GM20000 (cell line): ENCODE measurements at regions not wholly inside any gene's neighbourhood (a gene's known extent, or its start where the extent isn't known, plus 50 kb on each side); places are given as distances from the start of the nearest gene placed in this dataset.

Source experiments
- DNase-seq: peaks from one replicate; pipeline ENCODE4 v3.0.0; 2012; ENCODE audit warnings: low spot score
- TF ChIP-seq, protein P1 (sequence below): IDR thresholded peaks from 2 replicates; pipeline ENCODE4 v1.5.1; 2012; ENCODE audit warnings: mild to moderate bottlenecking, control low read depth; ENCODE audit errors: extremely low read depth, missing control alignments

DNA sequence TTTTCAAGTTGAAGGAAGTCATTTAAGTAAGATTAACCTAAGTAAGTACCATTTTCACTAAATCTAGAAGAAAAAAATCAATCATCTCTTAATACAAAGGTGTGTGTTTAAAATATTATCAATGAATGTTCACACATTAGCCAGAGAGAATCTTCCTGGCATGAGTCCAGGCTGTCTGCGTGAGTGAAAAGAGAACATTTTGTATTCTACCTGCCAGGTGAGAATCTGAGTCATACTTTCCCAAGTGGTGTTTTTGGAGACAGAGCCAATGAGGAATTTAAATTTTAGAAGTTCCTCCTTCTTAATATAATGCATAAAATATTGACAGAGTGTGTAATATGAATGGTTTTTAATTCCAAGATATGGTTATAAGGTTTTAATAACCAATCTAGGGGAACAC lies 371.8 kb upstream of the NR3C2 start:
- no peak for DNase-seq
- TF ChIP-seq, protein P1, sequence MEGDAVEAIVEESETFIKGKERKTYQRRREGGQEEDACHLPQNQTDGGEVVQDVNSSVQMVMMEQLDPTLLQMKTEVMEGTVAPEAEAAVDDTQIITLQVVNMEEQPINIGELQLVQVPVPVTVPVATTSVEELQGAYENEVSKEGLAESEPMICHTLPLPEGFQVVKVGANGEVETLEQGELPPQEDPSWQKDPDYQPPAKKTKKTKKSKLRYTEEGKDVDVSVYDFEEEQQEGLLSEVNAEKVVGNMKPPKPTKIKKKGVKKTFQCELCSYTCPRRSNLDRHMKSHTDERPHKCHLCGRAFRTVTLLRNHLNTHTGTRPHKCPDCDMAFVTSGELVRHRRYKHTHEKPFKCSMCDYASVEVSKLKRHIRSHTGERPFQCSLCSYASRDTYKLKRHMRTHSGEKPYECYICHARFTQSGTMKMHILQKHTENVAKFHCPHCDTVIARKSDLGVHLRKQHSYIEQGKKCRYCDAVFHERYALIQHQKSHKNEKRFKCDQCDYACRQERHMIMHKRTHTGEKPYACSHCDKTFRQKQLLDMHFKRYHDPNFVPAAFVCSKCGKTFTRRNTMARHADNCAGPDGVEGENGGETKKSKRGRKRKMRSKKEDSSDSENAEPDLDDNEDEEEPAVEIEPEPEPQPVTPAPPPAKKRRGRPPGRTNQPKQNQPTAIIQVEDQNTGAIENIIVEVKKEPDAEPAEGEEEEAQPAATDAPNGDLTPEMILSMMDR = no peak

DNA sequence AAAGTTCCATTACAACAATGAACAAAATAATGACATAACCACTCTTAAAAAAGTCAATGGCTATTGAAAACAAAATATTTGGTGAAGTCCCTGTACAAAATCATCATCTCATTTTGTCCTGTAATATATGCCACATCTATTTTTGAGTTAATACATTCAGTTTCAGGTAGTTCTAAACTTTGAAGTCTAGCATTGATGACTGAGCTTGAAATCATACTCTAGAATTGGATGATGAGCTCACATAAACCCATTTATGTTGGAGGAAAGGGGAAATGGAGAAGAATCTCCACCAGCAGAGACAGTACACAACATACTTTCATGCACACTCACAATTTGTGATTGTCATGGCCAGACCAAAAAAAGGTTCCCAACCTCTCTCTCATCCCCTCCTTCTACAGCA lies 371.1 kb upstream of the NR3C2 start:
- DNase-seq = no peak
- TF ChIP-seq, protein P1 = no peak

GRCh38 chr4:148812101-148812500 lies 369.9 kb upstream of the NR3C2 start:
- no peak for DNase-seq
- TF ChIP-seq, protein P1 = no peak

- TF ChIP-seq, protein P1 = no peak
Observed at GRCh38 chr4:148810461-148810860, 368.2 kb upstream of the NR3C2 start.

GRCh38 chr4:148808416-148808815 lies 366.2 kb upstream of the NR3C2 start:
- no peak for DNase-seq
- TF ChIP-seq, protein P1 = no peak

More at GRCh38 chr4:148810461-148810860, 368.2 kb upstream of the NR3C2 start:
- DNase-seq = no peak

GRCh38 chr4:148800940-148801339 lies 358.7 kb upstream of the NR3C2 start:
- no peak for DNase-seq
- TF ChIP-seq, protein P1 = no peak

GRCh38 chr4:148800336-148800885 lies 358.2 kb upstream of the NR3C2 start:
- TF ChIP-seq, protein P1 = no peak
- DNase-seq = no peak
